Endothelial cell of umbilical vein (primary cell): ENCODE measurements at regions not wholly inside any gene's neighbourhood (a gene's known extent, or its start where the extent isn't known, plus 50 kb on each side); places are given as distances from the start of the nearest gene placed in this dataset.

Experiments used
- BruUV-seq: library from RNA; stranded (reverse); fragments of 400-500 nt; replicated peaks from 2 replicates; lab custom pipeline; 2021; lab: Mats Ljungman, UMichigan
- CTCF ChIA-PET: fragments of 300-600, 350-600 bp; sonication (Branson Sonifier 250); formaldehyde crosslinking; loops from one replicate; lab custom pipeline; 2021; ENCODE audit warnings: antibody characterized with exemption, inconsistent platforms; lab: Charles Lee
- POLR2A ChIA-PET: fragments of 300-600, 350-600 bp; sonication (Branson Sonifier 250); formaldehyde crosslinking; loops from one replicate; lab custom pipeline; 2021; ENCODE audit warnings: antibody characterized with exemption, inconsistent platforms; lab: Charles Lee
- DNase-seq: peaks from one replicate; pipeline ENCODE4 v3.0.0-alpha.2; 2011; ENCODE audit warnings: low read depth, low spot score
- FAIRE-seq: peaks from 2 replicates; lab custom pipeline; 2011; peaks lifted over from hg19 to GRCh38; lab: Jason Lieb, UNC
- H2AFZ ChIP-seq: 2 replicates; pipeline ENCODE4 v1.6.0; 2012; ENCODE audit warnings: low read depth, low read length, control low read depth, inconsistent platforms
- H3K27ac ChIP-seq: 2 replicates; pipeline ENCODE4 v1.5.1; 2011; ENCODE audit warnings: low read depth, mild to moderate bottlenecking, control low read depth, low read length, moderate library complexity; ENCODE audit not compliant: insufficient read depth
- H3K27me3 ChIP-seq, 2 experiments: 2 replicates each; pipeline versions ENCODE4 v1.6.0 to v1.6.1; 2011; ENCODE audit warnings: low read length in 2 of 2, mixed read lengths in 1 of 2; ENCODE audit not compliant: control insufficient read depth in 2 of 2, insufficient read depth in 2 of 2
- H3K36me3 ChIP-seq, 2 experiments: 2 replicates in 1 of 2; 3 replicates in 1 of 2; pipeline ENCODE4 v1.5.1; 2011; ENCODE audit warnings: low read length in 2 of 2, mild to moderate bottlenecking in 1 of 2, moderate library complexity in 1 of 2; ENCODE audit not compliant: control insufficient read depth in 2 of 2, insufficient read depth in 2 of 2; ENCODE audit errors: extremely low read depth in 1 of 2
- H3K4me1 ChIP-seq: 3 replicates; pipeline ENCODE4 v1.5.1; 2011; ENCODE audit warnings: mild to moderate bottlenecking, low read length; ENCODE audit not compliant: control insufficient read depth, insufficient read depth; ENCODE audit errors: extremely low read depth
- H3K4me2 ChIP-seq: 2 replicates; pipeline ENCODE4 v1.6.1; 2011; ENCODE audit warnings: low read length, control low read depth, mixed read lengths; ENCODE audit not compliant: insufficient read depth
- H3K4me3 ChIP-seq, 3 experiments: fragments of 200-600 bp in 1 of 3; sonication (generic), shearing (Covaris generic) in 1 of 3; replicated peaks in 1 of 3; 2 replicates each; pipeline ENCODE4 v1.5.1; 2011 to 2016; ENCODE audit warnings: control low read depth in 3 of 3, low read length in 3 of 3, mild to moderate bottlenecking in 2 of 3, inconsistent platforms in 1 of 3, low read depth in 1 of 3, moderate library complexity in 1 of 3; ENCODE audit not compliant: insufficient read depth in 1 of 3
- H3K79me2 ChIP-seq: 2 replicates; pipeline ENCODE4 v1.6.0; 2012; ENCODE audit warnings: low read length, inconsistent platforms; ENCODE audit not compliant: control insufficient read depth, insufficient read depth
- H3K9ac ChIP-seq: replicated peaks from 2 replicates; pipeline ENCODE3; 2011; ENCODE audit warnings: low read length, control low read depth; ENCODE audit not compliant: insufficient read depth; ENCODE audit errors: extremely low read depth
- H3K9me1 ChIP-seq: replicated peaks from 3 replicates; pipeline ENCODE4 v1.6.0; 2011; ENCODE audit warnings: mild to moderate bottlenecking, low read length; ENCODE audit not compliant: control insufficient read depth, insufficient read depth; ENCODE audit errors: extremely low read depth
- H3K9me3 ChIP-seq: replicated peaks from 2 replicates; pipeline ENCODE4 v1.5.1; 2012; ENCODE audit warnings: low read length, inconsistent platforms; ENCODE audit not compliant: control insufficient read depth, insufficient read depth
- H4K20me1 ChIP-seq: replicated peaks from 2 replicates; pipeline ENCODE3; 2011; ENCODE audit warnings: mild to moderate bottlenecking, low read length; ENCODE audit not compliant: control insufficient read depth, insufficient read depth; ENCODE audit errors: extremely low read depth
- EZH2 ChIP-seq: IDR thresholded peaks from 2 replicates; pipeline ENCODE4 v1.6.1; 2012; ENCODE audit warnings: borderline replicate concordance, low read depth, mild to moderate bottlenecking, moderate library complexity, low read length, inconsistent platforms; ENCODE audit not compliant: severe bottlenecking
- FOS ChIP-seq: IDR thresholded peaks from 2 replicates; pipeline ENCODE4 v1.6.1; 2011; ENCODE audit warnings: mild to moderate bottlenecking, low read length, moderate library complexity, borderline replicate concordance; ENCODE audit not compliant: insufficient read depth
- GATA2 ChIP-seq: IDR thresholded peaks from 2 replicates; pipeline ENCODE4 v1.7.0; 2011; ENCODE audit warnings: low read depth, mild to moderate bottlenecking, moderate library complexity, mixed read lengths, low read length; ENCODE audit not compliant: insufficient read length, insufficient read depth
- JUN ChIP-seq: IDR thresholded peaks from 2 replicates; pipeline ENCODE4 v1.6.1; 2011; ENCODE audit warnings: borderline replicate concordance, low read depth; ENCODE audit not compliant: insufficient read length, insufficient read depth
- MYC ChIP-seq: IDR thresholded peaks from one replicate; pipeline ENCODE4 v1.6.1; 2011; ENCODE audit warnings: mild to moderate bottlenecking, low read depth, low read length
- POLR2A ChIP-seq: IDR thresholded peaks from 2 replicates; pipeline ENCODE4 v1.6.1; 2012; ENCODE audit warnings: low read depth, mild to moderate bottlenecking, control low read depth, low read length
- POLR2AphosphoS5 ChIP-seq: IDR thresholded peaks from 2 replicates; pipeline ENCODE4 v1.6.1; 2012; ENCODE audit warnings: low read depth, mild to moderate bottlenecking, control low read depth, low read length, moderate library complexity; ENCODE audit not compliant: insufficient read depth
- dilution Hi-C: fragments of 300-500 bp; cut with MboI; formaldehyde crosslinking; loops from one replicate; pipeline ENCODE4 v1.15.0; 2019; ENCODE audit warnings: low sequenced_read_pairs; ENCODE audit not compliant: extremely low pct_ligation_motif_present
- intact Hi-C: fragments of 100-400 bp; cut with micrococcal nuclease; formaldehyde crosslinking; loops from one replicate; pipeline ENCODE4 v1.10.0; 2022
- TF ChIP-seq, protein P1 (sequence below): IDR thresholded peaks from 2 replicates; pipeline ENCODE4 v1.6.1; 2011; ENCODE audit not compliant: insufficient read depth, insufficient read length
- TF ChIP-seq, protein P2 (sequence below), 2 donors: IDR thresholded peaks; 1 replicate in 1 of 2; 2 replicates in 1 of 2; pipeline ENCODE4 v1.5.1; 2011; ENCODE audit warnings: low read length in 2 of 2, mild to moderate bottlenecking in 2 of 2, moderate library complexity in 2 of 2, control low read depth in 1 of 2, inconsistent platforms in 1 of 2, low read depth in 1 of 2; ENCODE audit not compliant: insufficient read depth in 1 of 2; ENCODE audit errors: extremely low read depth in 1 of 2

DNA sequence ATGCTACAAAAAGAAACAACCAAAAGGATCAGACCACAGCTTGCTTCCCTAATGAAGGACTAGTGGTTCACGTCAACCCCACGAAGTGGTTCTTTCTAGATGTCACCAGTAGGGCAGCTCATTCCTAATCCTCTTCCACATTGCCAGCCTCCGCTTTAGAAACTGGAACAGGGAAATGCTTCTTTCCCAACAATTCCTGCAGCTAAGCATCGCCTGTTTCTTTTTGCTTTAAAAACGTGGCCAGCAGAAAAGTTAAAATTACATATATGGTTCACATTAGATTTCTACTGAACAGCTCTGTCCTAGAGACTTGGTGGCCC, 100.2 kb downstream of the MTX3 start:
- BruUV-seq = no TSS peak
- no peak for FAIRE-seq
- dilution Hi-C loops (no loop called here), intact Hi-C loops (no loop called here)
- no peaks in the 10 kb centered on the region for H3K9me3 ChIP-seq
- no peak for DNase-seq
- no peaks in the 10 kb centered on the region for H3K4me1 ChIP-seq
- no peak overlapping the region for H3K4me2 ChIP-seq
- ChIA-PET POLR2A (no interaction called here), CTCF (no interaction called here)
- no peaks in the 10 kb centered on the region for H3K79me2 ChIP-seq
- no peaks in the 10 kb centered on the region for H3K27me3 ChIP-seq
- H2AFZ ChIP-seq = no peak overlapping the region
- no peaks in the 10 kb centered on the region for H3K36me3 ChIP-seq
- no peaks in the 10 kb centered on the region for H3K9me1 ChIP-seq
- H4K20me1 ChIP-seq = no peaks in the 10 kb centered on the region
- no peak overlapping the region for H3K9ac ChIP-seq
- no peak overlapping the region for H3K27ac ChIP-seq
- no peak for TF ChIP-seq JUN
- TF ChIP-seq GATA2 = no peak
- TF ChIP-seq EZH2 = no peak
- TF ChIP-seq FOS = no peak
- TF ChIP-seq POLR2AphosphoS5 = no peak
- TF ChIP-seq, protein P1, sequence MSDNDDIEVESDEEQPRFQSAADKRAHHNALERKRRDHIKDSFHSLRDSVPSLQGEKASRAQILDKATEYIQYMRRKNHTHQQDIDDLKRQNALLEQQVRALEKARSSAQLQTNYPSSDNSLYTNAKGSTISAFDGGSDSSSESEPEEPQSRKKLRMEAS = no peak
- no peak for TF ChIP-seq MYC
- TF ChIP-seq, protein P2, sequence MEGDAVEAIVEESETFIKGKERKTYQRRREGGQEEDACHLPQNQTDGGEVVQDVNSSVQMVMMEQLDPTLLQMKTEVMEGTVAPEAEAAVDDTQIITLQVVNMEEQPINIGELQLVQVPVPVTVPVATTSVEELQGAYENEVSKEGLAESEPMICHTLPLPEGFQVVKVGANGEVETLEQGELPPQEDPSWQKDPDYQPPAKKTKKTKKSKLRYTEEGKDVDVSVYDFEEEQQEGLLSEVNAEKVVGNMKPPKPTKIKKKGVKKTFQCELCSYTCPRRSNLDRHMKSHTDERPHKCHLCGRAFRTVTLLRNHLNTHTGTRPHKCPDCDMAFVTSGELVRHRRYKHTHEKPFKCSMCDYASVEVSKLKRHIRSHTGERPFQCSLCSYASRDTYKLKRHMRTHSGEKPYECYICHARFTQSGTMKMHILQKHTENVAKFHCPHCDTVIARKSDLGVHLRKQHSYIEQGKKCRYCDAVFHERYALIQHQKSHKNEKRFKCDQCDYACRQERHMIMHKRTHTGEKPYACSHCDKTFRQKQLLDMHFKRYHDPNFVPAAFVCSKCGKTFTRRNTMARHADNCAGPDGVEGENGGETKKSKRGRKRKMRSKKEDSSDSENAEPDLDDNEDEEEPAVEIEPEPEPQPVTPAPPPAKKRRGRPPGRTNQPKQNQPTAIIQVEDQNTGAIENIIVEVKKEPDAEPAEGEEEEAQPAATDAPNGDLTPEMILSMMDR (IDR thresholded peaks at IDR 0.05; ENCODE audit: extremely low read depth in 1 of 2, insufficient read depth in 1 of 2, low read depth in 1 of 2, low read length in 2 of 2) = no peak
- TF ChIP-seq POLR2A = no peak
- H3K4me3 ChIP-seq = no peak overlapping the region
